GM23338 (cell line): ENCODE measurements at regions not wholly inside any gene's neighbourhood (a gene's known extent, or its start where the extent isn't known, plus 50 kb on each side); places are given as distances from the start of the nearest gene placed in this dataset.

ENCODE experiments used
- ATAC-seq: fragments of 200-7000 bp; cut with Tn5 transposase; 3 replicates; pipeline ENCODE4 v1.9.1; 2020
- DNase-seq: peaks from one replicate; pipeline ENCODE4 v3.0.0-alpha.2; 2015; ENCODE audit warnings: low spot score
- H2AFZ ChIP-seq: fragments of 200-600 bp; sonication (generic); 2 replicates; pipeline ENCODE4 v1.8.0; 2016; ENCODE audit warnings: antibody characterized with exemption, mild to moderate bottlenecking, moderate library complexity
- H3F3A ChIP-seq: fragments of 200-600 bp; sonication (generic); replicated peaks from 2 replicates; pipeline ENCODE4 v1.8.0; 2017; ENCODE audit warnings: antibody characterized with exemption, mixed run types, low read depth
- H3K27ac ChIP-seq: fragments of 200-600 bp; sonication (generic); 2 replicates; pipeline ENCODE4 v1.6.1; 2016; ENCODE audit warnings: low read depth
- H3K27me3 ChIP-seq: fragments of 200-600 bp; sonication (generic); 2 replicates; pipeline ENCODE4 v1.8.0; 2016; ENCODE audit warnings: mild to moderate bottlenecking, mixed run types, moderate library complexity; ENCODE audit not compliant: insufficient read depth
- H3K36me3 ChIP-seq: fragments of 200-600 bp; sonication (generic); 2 replicates; pipeline ENCODE4 v1.8.0; 2016; ENCODE audit warnings: mild to moderate bottlenecking; ENCODE audit not compliant: insufficient read depth
- H3K4me1 ChIP-seq: fragments of 200-600 bp; sonication (generic); 2 replicates; pipeline ENCODE4 v1.8.0; 2016; ENCODE audit warnings: mild to moderate bottlenecking, moderate library complexity; ENCODE audit not compliant: insufficient read depth
- H3K4me2 ChIP-seq: fragments of 200-600 bp; sonication (generic); 2 replicates; pipeline ENCODE4 v1.7.1; 2017; ENCODE audit warnings: mixed run types
- H3K4me3 ChIP-seq: fragments of 200-600 bp; sonication (generic); 2 replicates; pipeline ENCODE4 v1.6.1; 2016; ENCODE audit warnings: mixed run types
- H3K79me2 ChIP-seq: fragments of 200-600 bp; sonication (generic); replicated peaks from 2 replicates; pipeline ENCODE4 v1.8.0; 2017; ENCODE audit warnings: mild to moderate bottlenecking; ENCODE audit not compliant: insufficient read depth
- H3K9me2 ChIP-seq: fragments of 200-600 bp; sonication (generic); 2 replicates; pipeline ENCODE4 v1.8.0; 2017; ENCODE audit not compliant: insufficient read depth
- H4K20me1 ChIP-seq: fragments of 200-600 bp; sonication (generic); replicated peaks from 2 replicates; pipeline ENCODE4 v1.8.0; 2017; ENCODE audit warnings: mild to moderate bottlenecking; ENCODE audit not compliant: insufficient read depth
- H3K27ac Mint-ChIP-seq: 2 replicates; pipeline ENCODE4 v1.8.0; 2020; ENCODE audit warnings: inconsistent platforms, mild to moderate bottlenecking, moderate library complexity, mixed read lengths
- H3K27me3 Mint-ChIP-seq: 3 replicates; pipeline ENCODE4 v1.8.0; 2022; ENCODE audit warnings: low read depth, mild to moderate bottlenecking, moderate library complexity, mixed read lengths, inconsistent platforms; ENCODE audit not compliant: insufficient read depth, poor library complexity
- H3K36me3 Mint-ChIP-seq: 3 replicates; pipeline ENCODE4 v1.8.0; 2021; ENCODE audit warnings: low read depth, mild to moderate bottlenecking, inconsistent platforms, moderate library complexity, mixed read lengths
- H3K4me1 Mint-ChIP-seq: 3 replicates; pipeline ENCODE4 v1.8.0; 2020; ENCODE audit warnings: mild to moderate bottlenecking, inconsistent platforms, mixed read lengths
- H3K4me3 Mint-ChIP-seq: 3 replicates; pipeline ENCODE4 v1.8.0; 2021; ENCODE audit warnings: moderate library complexity, mild to moderate bottlenecking, inconsistent platforms, mixed read lengths
- H3K9me3 Mint-ChIP-seq: 3 replicates; pipeline ENCODE4 v1.8.0; 2020; ENCODE audit warnings: moderate library complexity, mild to moderate bottlenecking, inconsistent platforms, mixed read lengths
- POLR2AphosphoS5 ChIP-seq: IDR thresholded peaks from 2 replicates; pipeline ENCODE4 v1.6.1; 2016; ENCODE audit warnings: antibody characterized with exemption, low read depth
- REST ChIP-seq: IDR thresholded peaks from one replicate; pipeline ENCODE4 v1.6.1; 2018; ENCODE audit warnings: antibody characterized with exemption; ENCODE audit not compliant: unreplicated experiment
- ZNF462 ChIP-seq: fragments of 250-450 bp; sonication (Bioruptor Pico); IDR thresholded peaks from 2 replicates; pipeline ENCODE4 v1.5.0; 2020; ENCODE audit warnings: mild to moderate bottlenecking, moderate library complexity

- no peak for TF ChIP-seq REST
- no peak for TF ChIP-seq ZNF462 (CRISPR knock-in tag)
- TF ChIP-seq POLR2AphosphoS5 = no peak
Measured at GRCh38 chr22:19604711-19605268, 80.6 kb upstream of the CLDN5 start (continued).

- H3K27ac ChIP-seq = no peak overlapping the region
- Mint-ChIP-seq H3K27me3 (peaks cover 10% of the 10 kb centered on the region), H3K4me3 (no peak overlapping the region), H3K4me1 (peaks cover 26% of the 10 kb centered on the region), H3K36me3 (no peaks in the 10 kb centered on the region), H3K27ac (no peak overlapping the region), H3K9me3 (no peaks in the 10 kb centered on the region)
- H3K4me1 ChIP-seq = peaks cover 14% of the 10 kb centered on the region
- no peak for DNase-seq
- H3K4me2 ChIP-seq = no peak overlapping the region
- H3K4me3 ChIP-seq = no peak overlapping the region
- no peaks in the 10 kb centered on the region for H3K27me3 ChIP-seq
- no peak overlapping the region for H2AFZ ChIP-seq
- no peaks in the 10 kb centered on the region for H4K20me1 ChIP-seq
- no peaks in the 10 kb centered on the region for H3F3A ChIP-seq
- no peaks in the 10 kb centered on the region for H3K36me3 ChIP-seq
- no peaks in the 10 kb centered on the region for H3K79me2 ChIP-seq
- no peaks in the 10 kb centered on the region for H3K9me2 ChIP-seq
- ATAC-seq = no peak
- no peak for TF ChIP-seq ZNF462 (CRISPR knock-in tag)
Measured at GRCh38 chr22:19605508-19606331, 81.5 kb upstream of the CLDN5 start.
